Stimulated activated CD4-positive, alpha-beta T cell treated with anti-CD3 and anti-CD28 coated beads, Interleukin-1b, Interleukin-23, amount 100 ng/mL, for 4 hours (primary cell): ENCODE measurements at regions not wholly inside any gene's neighbourhood (a gene's known extent, or its start where the extent isn't known, plus 50 kb on each side); places are given as distances from the start of the nearest gene placed in this dataset.

ENCODE experiments used
- DNase-seq, 2 donors: peaks; one replicate each; pipeline ENCODE4 v3.0.0-alpha.2; 2020; ENCODE audit warnings: low read depth in 2 of 2

DNA sequence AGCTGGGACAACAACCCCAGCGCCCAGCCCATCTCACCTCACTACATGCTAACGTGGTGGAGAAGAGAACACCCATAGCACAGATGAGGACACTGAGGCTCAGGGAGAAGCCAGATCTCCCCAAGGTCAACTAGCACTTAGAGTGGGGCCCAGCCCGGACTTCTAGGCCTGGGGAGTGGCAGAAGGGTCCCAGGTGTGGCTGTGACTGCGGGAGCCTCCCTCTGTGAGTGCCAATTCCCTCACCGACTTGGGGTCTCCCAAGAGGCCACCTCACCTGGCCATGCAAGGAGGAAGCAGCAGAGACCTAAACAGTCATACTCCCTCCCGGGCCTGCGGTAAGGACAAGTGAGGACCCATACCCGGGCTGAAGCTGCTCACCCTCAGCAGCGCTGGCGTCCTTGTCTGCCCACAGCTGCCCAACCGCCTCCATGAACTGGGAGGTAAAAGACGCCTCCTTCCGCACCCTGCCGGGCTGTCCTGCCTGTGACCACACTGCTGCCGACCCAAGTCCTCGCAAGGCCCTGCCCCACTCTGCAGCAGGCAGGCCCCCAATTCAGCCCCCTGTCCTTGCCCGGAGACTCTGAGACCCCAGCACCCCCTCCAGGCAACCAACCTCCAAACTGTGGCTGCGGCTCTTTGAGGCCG is 93.2 kb upstream of the RTL6 start:
- DNase-seq: no peak

DNA sequence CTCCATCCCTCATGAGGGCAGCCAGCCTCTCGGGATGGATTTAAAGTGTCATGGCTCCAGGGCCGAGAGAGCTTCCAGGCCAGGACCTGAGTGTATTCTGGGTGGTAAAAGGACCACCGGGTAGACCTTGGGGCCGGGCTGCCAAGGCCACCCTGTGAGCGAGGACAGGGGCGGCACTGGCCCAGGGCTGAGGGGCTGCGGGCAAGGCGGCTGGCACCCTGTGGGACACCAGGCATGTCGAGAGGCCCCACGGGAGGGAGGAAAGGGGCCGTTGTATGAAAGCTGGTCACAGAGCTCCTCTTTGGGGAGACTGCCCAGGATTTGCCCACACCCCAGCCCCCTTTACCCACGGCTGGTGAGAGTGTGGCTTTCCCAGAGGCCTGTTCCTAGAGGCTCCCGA is 92.3 kb upstream of the RTL6 start:
- DNase-seq: no peak

DNA sequence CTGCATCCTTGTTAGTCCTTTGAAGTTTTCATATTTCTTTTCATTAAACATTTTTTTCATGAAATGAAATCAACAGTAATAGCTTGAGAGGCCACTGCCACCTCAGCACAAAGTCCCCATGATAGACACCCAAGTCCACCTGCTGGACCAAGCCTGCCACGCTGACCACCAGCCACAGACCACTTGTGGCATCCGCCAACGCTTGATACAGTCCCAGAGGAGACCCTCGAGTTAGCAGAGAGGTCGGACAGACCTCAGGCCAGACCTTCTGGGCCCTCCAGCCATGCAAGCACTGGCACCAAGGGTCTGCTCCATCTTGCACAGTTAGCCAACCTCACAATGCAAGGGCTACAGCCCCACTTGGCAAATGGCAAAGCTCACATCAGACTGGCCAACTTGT is 91.8 kb upstream of the RTL6 start:
- no peak for DNase-seq

DNA sequence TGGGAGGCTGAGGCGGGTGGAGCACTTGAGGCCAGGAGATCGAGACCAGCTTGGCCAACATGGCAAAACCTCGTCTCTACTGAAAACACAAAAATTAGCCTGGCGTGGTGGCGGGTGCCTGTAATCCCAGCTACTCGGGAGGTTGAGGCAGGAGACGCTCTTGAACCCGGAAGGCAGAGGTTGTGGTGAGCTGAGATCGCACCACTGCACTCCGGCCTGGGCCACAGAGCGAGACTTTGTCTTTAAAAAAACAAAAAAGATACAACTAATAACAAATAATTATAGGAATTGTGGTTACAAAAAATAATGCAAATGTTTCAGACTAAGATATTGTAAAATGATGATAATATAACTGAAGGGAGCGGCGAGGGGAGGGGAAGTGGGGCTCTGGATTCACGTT is 90.3 kb upstream of the RTL6 start:
- DNase-seq: no peak

DNA sequence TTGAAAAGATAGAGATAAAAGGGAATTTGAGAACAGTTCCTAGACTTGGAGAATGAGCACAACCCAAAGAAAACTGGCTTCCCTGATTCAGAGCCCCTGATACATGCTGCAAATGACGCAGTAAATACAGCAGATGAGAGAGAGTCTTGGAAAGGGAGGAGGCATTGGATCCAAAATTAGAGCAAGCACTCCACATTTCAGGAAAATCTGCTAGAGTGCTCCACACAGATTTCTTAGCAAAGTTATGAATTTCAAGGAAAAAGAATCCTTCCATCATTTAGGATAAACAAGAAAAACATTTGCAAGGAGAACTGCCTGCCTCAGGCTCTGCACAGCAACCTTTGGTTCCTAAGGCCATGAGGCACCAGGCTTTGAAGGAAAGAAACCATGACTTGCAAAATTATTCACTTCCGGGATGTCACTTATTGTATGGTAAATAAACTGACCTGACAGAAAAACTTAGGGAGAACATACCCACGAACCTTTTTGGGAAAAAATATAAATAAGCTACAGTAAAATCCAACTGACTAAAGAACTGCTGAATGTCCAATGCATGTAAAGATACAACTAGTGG is 89.8 kb upstream of the RTL6 start:
- DNase-seq: no peak

DNA sequence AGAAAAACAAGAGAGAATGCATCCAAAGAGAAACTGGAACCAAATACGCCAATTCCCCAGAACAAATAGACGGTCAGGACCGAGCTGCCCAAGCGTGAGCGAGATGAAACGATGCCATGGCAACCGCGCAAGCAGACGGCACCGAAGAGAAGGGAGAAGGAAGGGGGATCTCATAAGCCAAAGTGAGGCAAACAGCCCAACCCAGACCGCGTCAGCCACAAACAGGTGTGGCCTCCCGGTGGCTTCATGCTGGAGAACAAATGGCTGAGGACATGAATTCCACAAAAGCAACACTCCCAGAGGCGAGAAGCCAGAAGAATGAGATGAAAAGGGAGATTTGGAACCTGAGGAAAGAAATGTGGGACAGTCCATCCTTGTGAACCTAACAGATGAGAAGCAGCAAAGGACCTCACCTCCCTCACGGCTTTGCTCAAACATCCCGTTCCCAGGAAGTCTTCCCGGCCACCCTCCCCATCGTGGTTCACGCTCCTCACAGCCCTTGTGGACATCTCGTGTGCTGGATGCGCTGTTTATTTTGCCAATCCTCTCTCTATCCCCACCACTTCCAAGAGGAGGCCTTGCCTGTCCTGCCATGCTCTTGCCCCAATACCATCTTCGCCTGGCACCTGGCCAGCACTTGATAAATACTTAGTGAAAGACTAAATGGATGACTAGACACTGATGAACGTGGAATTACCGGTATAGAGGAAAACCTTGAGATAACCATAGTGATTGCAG is 89.1 kb upstream of the RTL6 start:
- DNase-seq: no peak

DNA sequence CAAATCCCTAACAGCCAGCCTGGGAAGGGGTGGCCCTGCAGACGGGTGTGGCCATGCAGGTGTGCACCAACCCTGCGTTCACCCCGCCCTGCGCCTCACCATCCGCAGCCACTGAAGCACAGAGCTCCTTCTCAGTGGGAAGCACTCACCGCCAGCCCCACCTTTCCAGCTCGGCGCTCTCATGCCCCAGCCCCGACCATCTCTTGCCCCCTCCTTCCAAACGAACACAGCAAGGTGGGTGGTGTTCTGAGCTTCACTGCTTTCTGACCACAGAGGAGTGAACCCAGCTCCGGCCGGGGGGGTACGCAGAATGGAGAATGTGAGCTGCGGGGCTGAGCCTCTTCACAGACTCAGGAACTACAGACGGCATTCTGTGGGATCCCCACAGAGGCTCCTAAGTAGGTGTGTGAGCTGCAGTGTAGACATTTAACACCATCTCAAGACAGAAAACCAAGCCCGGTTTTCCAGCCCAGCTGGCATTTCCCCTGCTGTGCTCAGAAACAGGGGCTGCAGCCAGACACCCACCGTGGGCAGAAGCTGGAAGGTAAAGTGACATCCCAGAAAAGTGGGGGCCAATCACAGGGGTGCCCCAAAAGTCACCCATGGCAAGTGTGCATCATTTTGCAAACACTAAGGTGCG is 88.4 kb upstream of the RTL6 start:
- DNase-seq: no peak

DNA sequence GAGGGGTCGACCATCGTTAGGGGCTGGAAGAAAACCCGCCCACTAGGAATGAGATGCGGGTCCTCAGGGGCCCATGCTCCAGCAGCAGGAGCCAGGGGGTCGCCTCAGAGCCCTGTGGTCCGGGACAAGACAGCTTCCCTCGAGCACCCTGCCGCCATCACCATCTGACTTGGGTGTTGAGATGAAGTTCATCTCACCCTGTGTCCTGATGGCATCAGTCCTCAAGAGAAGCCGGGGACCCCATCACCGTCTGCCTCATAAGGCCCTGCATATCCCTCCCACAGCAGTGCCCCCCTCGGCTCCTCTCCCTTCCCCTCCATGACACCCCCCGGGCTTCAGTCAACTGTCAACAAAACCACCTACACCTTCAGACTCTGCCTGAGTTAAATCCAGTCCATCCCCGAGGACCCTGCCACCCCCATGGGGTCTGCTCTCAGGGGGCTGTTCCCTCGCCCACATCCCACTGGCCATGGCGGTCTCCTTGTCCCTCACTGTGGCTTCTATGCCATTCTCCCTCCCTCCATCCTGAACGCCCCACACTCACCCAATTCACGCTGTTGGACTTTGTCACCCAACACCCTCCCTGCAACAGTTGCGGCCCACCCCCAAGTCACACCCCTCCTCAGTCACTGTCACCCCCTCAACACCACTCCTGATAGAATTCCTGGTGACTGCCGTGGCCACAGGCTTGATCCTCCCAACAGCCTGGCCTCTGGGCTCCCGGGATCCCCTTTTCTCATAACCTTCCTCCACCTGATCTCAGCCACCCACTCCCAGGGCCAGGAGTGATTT is 87.7 kb upstream of the RTL6 start:
- no peak for DNase-seq

DNA sequence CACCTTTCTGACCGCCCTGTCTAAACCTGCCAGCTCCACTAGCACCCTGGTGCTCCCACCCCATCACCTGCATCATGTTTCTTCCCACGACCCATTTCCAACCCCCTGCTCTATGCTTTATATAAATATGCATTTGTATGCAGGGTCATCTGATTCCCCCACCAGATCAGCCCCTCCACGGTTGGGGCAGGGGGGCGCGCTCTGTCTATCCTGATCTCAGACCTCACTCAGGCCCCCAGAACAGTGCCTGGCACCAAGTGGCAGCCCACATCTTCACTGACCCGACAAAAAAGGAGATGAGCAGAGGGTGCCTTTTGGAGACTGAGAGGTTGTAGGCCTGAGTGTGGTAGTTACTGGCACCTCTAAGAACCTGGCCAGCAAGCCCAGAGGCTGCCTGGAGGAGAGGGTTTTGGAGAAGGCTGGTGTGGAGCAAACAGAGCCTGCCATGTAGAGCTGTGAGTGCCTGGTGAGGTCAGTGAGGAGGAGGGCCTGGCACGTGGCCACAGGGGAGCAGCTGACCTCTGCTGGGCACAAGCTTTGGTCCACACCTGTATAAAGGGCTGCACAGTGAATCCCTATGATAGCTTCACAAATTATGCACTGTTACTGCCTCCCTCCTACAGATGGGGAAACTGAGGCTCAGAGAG is 86.3 kb upstream of the RTL6 start:
- DNase-seq: no peak

DNA sequence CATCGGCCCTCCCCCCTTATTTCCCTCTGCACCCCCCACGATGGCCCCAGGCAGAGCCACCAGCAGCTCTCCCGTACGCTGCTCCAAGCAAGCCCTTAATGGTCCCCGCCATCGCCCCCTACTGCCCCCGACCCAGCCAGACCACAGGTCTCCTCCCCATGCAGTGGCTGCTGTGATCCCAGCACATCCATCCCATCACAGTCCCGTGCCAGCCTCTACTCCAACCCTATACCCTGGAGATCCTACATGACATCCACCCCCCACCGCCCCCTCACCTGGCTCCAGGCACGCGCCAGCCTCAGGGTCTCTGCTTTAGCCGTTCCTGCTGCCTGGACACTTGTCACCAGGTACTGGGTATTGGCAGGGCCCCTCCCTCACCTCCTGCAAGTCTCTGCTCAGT is 85.8 kb upstream of the RTL6 start:
- DNase-seq: no peak

DNA sequence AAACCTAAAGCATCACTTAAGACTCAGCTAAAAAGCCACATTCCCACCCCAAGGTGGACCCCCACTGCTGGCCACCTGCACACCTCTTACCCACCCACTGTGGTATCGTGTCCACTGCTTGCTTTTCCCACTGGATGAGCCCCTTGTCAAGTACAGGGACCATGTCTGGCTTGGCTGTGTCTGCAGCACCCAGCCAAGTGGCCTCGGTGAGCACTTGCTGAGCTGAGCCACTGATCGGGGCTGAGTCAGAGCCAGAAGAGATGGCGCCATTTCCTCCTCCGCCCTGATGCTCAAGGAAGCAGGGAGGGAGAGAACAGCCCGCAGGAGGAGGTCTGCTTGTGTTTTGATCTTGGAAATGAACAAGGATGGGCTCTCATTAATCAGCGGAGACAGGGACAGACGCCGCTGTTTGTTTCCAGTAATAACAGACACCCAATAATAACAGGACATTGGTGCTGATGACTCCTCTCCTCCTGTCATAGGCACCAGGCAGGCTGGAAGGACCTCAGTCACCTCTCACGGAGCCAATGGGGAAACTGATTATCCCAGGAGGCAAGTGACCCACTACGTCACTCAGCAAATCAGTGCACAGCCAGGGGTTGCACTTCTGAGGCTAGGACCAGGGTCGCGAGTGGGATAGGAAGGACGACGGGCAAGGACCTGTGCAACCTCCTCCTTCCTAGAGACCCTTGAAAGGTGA is 85.2 kb upstream of the RTL6 start:
- DNase-seq: no peak

DNA sequence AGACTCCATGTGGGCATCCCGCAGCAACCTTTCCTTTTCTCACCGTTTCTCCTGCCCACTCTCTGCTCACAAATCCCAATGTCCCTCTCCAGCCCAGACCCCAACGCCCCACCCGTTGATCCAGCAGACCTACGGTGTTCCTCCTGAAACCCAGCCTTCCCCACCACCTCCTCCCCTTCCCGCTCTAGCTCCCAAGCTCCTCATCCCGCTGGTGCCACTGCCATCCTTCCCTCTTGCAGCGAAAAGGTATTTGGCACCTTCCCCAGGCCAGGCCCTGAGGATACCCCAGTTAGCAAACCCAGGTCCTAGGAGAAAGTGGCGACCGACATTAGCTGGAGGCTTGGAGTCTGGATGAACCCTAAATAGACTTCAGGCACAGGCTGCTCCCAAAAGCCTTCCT is 84.0 kb upstream of the RTL6 start:
- no peak for DNase-seq

DNA sequence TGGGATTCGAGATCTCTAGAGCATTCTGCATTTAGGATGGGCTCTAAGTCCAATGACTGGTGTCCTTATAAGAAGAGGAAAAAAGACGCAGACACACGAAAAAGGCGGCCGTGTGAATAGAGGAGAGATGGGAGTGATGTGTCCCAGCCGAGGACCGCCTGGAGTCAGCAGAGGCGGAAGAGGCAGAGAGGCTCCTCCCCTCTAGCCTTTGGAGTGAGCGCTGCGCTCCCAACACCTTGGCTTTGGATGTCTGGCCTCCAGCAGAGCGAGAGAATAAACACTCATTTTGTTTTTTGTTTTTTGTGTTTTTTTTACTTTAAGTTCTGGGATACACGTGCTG is 83.0 kb upstream of the RTL6 start:
- no peak for DNase-seq

DNA sequence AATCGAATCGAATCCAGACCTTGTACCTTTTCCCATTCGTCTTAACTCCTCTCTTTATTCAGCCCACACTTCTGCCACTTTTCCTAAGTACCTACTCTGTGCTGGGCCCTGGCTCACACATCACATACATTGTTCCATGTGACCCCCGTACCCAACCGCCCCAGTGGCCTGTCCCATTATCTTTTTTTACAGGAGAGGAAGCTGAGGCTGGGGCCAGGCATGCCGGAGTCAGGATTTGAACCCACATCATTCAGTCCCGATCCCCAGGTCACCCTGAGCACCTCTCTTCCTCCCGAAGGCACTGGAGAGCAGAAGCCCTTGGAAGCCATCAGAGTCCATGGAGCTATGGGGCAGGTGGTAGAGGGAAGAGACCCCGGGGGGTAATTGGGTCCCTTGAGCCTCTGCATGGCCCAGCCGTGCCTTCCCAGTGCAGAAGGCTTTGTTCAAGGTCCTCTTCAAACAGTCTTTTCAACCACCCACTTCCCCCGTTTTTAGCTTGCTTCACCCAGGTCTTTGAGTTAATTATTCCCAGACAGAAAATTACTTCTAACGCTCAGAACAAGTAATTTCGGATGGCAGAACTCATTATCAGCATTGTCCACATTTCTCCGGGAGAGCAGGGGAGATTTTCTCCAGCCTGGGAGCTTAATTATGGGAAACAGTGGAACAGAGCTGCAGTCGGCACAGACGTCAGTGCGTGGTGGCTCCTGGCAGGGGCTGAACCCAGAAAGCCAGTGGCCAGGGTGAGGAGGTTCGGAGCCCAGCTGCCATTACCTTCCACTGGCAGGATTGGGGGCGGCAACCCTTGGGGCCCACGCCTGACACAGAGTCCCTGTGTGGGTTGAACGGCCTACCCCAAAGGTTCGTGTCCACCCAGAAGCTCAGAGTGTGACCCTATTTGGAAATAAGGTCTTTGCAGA is 82.4 kb upstream of the RTL6 start:
- DNase-seq: no peak

DNA sequence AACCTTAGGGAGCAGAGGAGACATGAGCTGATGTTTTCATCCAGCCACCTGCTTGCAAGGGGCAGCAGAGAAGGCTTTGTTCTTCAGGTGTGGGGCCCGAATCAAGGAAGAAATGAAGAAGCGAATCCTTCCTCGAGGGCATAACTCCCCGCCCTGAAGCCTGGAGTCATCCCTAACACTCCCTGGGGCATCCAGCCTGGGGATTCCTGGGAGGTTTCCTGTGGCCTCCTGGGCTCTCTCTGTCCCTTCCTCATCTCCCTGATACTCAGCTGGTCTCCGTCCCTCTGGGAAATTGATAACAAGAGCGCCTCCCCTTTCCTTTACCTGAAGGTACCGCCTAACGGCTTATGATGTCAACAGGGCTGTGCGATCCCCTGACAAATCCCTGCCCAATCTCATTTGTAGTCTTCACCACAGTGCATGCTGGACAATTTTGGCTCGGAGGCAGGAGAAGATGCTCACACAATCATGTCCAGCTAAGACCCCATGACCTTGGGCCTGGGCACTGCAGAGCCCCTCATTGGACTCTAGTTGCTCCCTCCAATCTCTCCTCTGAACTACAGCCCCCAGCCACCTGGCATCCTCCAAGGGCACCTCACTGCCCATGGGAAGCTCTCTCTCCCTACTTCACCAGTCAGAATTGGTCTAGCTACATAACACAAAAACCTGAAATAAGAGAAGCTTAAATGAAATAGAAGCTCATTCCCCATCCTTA is 80.6 kb upstream of the RTL6 start:
- DNase-seq: no peak

DNA sequence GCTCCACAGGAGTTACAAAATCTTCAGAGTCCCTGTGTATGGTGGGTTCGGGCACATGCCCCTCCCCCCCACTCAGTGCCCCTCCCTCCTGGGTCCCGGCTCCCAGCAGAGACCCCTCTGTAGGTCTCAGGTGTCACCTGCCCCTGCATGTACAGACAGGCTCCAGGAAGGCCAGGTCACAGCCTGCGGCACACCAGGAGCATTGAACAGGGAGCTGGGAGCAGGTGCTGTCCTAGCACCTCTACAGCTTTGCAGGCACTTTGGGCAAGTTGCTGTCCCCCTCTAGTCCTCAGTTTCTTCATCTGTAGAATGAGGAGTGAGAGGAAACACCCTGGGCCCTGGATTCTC is 80.1 kb upstream of the RTL6 start:
- no peak for DNase-seq

DNA sequence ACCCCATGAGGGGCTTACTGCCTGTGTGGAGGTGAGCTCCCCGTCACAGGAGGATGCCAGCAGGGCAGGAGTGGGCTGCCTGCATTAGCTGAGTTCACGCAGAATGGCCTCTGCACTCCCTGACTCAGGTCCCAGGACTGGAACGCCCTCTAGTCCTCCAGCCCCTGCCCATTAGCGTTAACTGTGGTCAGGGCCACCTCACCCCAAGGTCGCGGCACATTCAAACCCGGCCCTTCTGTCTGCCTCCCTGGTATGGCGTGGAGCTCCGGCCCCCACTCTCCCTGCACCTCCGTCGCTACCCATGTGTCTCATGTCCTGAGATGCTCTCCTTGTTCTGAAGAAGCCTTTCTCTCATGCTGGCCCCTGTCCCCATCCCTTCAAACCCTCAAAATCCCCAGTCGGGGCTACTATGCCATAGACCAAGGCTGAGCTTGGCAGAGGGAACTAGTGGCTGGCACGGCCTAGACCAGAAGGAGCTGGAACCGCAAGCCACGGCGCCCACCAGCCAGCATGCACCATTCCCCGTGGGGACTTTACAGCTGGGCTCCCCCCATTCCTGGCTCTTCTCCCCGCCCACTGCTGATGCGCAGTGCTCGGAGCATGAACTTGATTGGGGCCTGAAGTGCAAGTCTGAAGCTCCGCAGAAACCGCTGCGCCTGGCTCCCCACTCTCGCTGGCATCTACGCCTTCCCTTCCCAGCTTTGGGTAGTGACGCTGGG is 79.5 kb upstream of the RTL6 start:
- DNase-seq: no peak

DNA sequence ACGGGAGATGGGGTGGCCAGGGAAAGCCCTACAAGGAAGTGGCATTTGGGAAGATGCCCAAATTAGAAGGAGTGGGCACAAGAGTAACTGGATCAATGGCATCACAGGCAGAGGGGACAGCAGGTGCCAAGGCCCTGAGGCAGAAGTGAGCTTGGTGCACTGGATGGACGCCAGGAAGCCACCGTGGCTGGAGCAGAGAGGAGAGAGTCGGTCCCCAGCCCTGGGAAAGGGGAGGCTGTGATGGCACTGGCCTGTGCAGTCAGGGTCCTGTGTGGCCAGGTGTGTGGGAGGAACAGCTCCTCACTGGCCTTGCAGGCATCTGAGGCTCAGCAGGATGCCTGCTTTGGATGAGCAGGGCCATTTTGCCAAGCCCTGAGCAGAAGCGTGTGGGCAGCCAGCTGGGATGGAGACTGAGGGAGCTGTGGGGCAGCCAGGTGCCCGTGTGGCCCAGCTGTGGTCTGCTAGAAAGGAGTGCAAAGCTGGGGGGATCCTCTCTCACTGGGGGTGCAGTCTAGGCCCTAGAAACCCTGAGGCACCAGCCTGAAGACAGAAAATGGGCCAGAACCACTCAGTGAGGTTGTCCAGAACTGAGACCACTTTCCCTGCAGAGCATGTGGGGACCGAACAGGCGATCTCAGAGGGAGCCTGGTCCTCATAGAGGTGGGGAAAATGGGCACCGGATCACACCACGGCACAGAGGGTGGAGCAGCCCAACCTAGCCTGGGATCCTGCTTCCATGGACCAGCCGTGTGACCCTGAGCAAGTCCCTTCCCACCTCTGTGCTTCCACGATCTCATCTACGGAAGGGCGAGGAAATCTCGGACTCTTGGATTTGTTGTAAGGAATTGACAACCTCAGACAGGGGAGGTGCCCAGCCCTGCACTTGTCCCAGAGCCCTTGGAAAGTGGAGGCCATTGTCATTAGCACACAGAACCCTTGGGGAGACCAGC is 78.6 kb upstream of the RTL6 start:
- no peak for DNase-seq
